GM19035 (cell line): ENCODE measurements at regions not wholly inside any gene's neighbourhood (a gene's known extent, or its start where the extent isn't known, plus 50 kb on each side); places are given as distances from the start of the nearest gene placed in this dataset.

Experiments
- ATAC-seq: cut with Tn5 transposase; IDR thresholded peaks from one replicate; pipeline ENCODE4 v1.9.1; 2021; ENCODE audit not compliant: unreplicated experiment

- ATAC-seq, result no peak
Measured at GRCh38 chr1:55622074-55622473, 406.9 kb upstream of the USP24 start.

DNA sequence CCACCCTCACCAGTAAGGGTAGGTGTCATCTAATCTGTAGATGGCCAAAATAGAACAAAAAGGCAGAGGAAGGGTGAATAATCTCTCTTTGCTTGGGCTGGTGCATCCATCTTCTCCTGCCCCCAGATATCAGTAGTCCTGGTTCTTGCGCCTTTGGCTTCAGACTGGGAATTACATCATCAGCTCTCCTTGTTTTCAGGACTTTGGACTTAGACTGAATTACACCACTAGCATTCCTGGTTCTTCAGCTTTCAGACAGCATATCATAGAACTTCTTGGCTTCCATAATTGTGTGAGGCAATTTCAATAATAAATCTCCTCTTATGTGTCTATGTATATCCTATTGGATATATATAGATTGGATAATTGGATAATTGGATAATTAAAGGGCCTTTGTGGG is 403.0 kb upstream of the USP24 start:
- no peak for ATAC-seq

DNA sequence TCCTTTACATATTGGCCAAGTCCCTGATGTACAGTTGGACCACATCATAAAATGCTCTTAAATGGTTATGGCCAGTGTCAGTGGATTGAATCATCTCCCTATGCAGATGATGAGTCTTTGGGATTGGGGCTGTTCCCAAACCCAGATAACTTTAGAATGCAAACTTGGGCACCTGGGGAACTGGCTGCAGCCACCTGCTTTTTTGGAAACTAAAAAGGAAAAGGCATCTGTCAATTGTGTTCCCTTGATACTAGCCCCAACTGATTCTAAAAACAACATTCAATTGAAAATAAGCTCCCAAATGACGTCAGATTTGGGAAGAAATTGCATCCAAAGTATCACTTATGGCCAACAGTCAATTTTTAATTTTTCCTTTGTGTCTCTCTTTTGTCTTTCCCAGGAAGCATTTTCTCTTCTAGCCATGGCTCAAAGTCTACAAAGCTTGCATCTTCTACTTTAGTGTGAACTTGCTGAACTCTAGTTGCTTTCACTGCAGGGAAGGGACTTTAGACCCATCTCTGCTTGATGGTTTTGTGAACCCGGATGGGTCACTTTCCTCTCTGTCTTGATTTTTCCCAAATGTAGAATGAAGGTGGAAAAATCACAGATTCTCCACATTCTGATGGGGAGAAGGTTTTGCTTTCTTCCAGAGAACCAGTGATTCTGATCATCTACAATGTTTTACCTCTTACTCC is 402.3 kb upstream of the USP24 start:
- ATAC-seq, result no peak

GRCh38 chr1:55612988-55613387 is 397.8 kb upstream of the USP24 start:
- ATAC-seq, result no peak

- ATAC-seq, result no peak
Measured at GRCh38 chr1:55611123-55611522, 396.0 kb upstream of the USP24 start.

DNA sequence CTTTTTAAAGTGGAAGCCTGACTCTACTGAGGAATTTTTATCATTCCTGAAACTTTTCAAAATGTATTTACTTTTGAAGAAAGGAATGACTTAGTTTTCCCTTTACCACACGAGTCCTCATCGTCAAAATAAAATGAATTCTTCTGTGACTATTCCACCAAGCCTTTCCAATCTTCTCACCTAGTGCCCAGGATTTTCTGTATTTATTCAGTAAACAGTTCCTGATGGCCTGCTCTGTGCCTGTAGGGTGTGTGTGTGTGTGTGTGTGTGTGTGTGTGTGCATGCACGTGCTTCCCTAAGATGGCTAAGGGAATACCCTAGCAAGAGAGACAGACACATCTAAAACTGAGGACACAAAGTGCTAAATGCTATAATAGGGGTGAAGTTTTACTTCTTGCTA is 395.0 kb upstream of the USP24 start:
- no peak for ATAC-seq

GRCh38 chr1:55609630-55610029 is 394.5 kb upstream of the USP24 start:
- no peak for ATAC-seq

DNA sequence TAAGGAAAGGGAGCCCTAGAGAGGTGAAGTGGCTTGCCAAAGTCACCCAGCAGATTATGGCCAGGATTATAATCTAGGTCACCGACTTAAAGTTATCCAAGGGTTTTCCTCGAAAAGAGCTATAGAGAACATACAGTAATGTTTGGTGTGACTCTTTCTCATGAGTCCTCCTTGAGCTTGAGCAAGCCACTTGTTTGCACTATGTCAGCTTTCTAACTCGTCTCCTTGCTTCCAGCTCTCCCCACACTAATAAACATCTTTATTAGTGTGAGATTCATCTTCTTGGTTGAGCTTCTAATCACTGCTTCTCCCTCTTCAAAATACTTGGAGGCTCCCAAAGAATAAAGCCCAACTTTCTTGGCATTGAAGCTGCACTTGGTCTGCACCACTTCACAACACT is 390.0 kb upstream of the USP24 start:
- ATAC-seq, result no peak

GRCh38 chr1:55604749-55605148 is 389.6 kb upstream of the USP24 start:
- ATAC-seq, result no peak

GRCh38 chr1:55604179-55604578 is 389.0 kb upstream of the USP24 start:
- ATAC-seq, result no peak

DNA sequence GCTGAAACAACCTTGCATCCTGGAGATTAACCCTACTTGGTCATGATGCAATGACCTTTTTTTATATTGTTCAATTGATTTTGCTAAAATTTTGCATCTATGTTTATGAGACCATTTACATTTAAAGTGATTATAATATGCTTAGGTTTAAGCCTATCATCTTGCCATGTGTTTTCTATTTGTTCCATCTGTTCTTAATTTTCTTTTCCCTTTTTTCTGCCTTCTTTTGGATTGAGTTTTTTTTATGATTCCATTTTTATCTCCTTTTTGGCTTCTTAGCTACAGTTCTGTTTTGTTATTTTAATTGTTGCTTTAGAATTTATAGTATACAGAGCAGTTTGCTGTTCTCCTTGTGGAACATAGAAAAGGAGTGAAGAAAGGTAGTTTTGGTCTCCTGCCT is 385.1 kb upstream of the USP24 start:
- no peak for ATAC-seq

DNA sequence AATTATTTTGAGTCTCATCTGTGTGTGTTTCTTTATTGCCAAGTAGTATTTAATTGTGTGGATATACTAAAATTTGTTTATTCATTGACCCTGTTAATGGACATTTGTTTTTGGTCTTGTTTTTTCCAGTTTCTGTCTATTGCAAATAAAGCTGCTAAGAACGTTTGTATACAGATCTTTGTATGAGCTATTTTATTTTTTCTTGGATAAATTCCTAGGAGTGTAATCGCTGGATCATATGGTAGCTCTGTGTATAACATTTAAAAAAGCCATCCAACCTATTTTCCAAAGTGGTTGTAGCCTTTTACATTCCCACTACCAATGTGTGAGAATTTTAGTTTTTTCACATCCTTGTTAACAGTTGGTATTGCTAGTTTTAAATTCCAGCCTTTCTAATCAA is 382.7 kb upstream of the USP24 start:
- ATAC-seq, result no peak

GRCh38 chr1:55594701-55595100 is 379.5 kb upstream of the USP24 start:
- no peak for ATAC-seq

DNA sequence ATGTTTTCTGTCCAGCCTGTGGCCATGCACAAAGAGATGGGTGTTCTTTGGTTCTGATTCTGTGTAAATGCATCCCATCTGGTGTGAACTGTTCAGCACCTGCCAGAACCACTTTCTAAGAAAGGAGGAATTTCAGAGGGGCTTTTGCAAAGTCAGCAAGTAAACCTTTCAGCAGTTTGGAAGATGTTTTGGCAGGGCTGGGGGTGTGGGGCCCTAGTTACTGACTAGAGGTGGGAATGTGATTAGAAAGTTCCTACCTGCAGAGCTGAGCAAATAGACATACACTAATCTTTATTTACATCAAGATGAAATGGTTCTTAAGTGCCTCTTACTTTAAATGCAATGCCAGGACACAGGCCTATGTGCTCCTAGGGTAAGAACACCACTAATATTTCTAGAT is 378.1 kb upstream of the USP24 start:
- ATAC-seq, result no peak

- ATAC-seq, result no peak
Measured at GRCh38 chr1:55592122-55592521, 377.0 kb upstream of the USP24 start.

DNA sequence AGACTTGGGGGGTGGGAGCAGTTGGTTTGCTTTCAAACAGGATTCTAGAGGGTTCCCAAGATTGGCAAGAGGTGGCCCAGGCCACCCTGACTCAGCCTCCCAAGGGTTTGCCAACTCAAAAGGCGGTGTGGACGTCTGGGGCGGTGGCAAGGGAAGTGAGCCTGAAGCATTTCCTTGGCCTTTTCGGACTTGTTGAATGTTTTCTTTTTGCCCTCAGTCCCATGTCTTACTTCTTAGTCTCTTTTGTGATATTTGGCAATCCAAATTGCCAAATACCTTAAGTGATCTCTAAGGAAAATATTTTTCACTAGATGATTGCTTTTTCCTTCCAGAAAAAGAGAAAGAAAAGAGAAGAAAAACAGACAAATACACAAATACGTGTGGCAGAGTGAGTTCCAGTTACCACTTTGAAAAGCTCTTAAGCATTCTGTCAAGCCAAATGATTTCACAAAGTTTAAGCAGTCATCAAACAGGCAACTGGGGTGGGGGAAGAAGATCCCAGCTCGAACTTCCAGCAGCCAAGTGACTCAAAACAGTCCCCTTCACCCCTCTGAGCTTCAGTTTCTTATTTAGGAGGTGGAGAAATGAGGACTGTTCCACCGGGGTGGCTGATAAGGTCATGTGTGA is 374.6 kb upstream of the USP24 start:
- ATAC-seq, result no peak

DNA sequence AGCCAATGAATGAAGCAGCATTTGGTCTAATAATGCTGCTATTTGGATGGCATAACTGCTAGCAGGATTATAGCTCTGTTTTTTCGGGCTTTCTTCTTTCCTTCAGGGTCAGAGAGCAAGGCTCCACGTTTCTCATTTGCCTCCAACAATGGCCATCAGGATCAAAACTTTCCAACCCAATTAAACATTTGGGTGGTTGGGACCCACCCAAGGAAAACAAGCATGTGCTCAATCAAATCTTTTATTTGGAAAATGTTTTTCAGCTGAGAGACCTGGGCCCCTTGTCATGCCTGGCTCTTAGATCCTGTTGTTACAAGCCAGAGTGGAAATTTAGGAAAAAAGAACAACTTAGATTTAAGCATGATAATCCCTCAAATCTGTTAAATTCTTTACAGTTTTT is 373.1 kb upstream of the USP24 start:
- ATAC-seq, result no peak

DNA sequence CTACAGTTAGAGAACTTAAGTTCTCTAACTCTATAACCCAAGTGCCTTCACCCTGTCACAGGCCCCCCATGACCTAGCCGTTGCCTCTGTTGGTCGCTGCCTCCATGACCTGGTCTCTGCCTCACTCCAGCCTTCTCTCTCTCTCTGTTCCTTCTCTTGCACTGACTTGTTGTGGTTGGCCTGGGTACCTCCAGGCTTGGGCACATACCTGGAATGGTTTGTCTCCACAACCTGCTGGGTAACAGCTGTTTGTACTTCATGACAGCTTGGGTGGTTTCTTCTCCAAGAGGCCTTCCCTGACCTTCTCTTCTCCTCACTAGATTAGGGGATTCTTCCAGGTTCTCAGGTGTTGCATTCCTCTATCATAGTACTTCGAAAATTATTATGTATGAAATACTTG is 371.6 kb upstream of the USP24 start:
- ATAC-seq, result no peak

GRCh38 chr1:55585402-55585792 is 370.2 kb upstream of the USP24 start:
- ATAC-seq, result no peak

DNA sequence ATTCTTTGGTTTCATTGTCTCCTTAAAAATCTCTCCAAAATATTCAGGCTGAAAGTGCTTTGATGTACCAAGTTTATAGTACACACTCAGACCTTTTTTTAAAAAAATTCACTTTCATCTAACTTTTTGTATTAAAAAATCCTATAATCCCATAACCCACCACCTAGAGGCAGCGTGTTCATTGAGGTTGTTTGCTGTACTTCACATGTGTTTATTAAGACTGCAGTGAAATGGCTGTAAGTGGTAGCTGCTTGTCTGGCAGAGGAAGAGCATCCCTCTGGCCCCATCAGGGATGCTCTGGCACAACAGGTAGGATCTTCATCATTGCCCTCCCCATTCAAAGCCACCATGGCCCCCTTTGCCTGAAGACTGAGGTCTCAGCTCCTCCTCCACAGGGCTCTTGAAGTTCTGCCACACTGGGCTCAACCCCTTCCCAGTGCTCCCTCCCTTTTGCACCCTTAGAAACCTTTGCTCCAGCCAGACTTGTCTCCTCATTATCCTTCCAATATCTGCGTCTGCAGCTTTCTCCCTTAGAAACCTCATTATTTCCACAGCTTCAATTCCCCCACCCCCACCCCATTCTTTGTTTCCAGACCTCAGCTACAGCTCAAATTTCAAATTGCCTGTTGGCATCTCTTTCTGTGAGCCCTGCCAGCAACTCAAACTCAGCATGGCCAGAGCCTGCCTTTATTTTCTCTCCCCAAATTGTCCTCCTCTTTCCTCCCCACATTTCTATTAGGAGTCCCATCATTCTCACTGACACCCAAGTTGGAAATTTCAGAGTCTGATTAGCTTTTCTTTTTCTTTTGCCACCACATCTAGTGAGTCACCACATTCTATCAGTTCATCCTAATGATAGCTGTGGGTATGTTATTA is 369.6 kb upstream of the USP24 start:
- ATAC-seq, result no peak

- ATAC-seq, result no peak
Measured at GRCh38 chr1:55582084-55582483, 366.9 kb upstream of the USP24 start.

GRCh38 chr1:55580845-55581332 is 365.7 kb upstream of the USP24 start:
- ATAC-seq, result no peak
